Vagina (tissue), 2 donors: ENCODE measurements at regions not wholly inside any gene's neighbourhood (a gene's known extent, or its start where the extent isn't known, plus 50 kb on each side); places are given as distances from the start of the nearest gene placed in this dataset.
A peak's percentile ranks its signal among the peaks of the same experiment; 100 is the strongest.

ENCODE experiments used
- DNase-seq, 2 donors: peaks; one replicate each; pipeline ENCODE4 v3.0.0-alpha.2; 2017; ENCODE audit errors: extremely low spot score in 2 of 2
- H3K27ac ChIP-seq: fragments of 200-600 bp; sonication (generic); one replicate; pipeline ENCODE4 v1.5.1; 2019
- H3K27me3 ChIP-seq: fragments of 200-600 bp; sonication (generic); one replicate; pipeline ENCODE4 v1.5.1; 2019
- H3K36me3 ChIP-seq, 2 donors: fragments of 200-600 bp; sonication (generic); one replicate each; pipeline ENCODE4 v1.5.1; 2017 to 2019
- H3K4me1 ChIP-seq: fragments of 200-600 bp; sonication (generic); one replicate; pipeline ENCODE4 v1.5.1; 2019
- H3K4me3 ChIP-seq, 2 donors: fragments of 200-600 bp; sonication (generic); 1 replicate in 1 of 2; 2 replicates in 1 of 2; pipeline ENCODE4 v1.5.1; 2016 to 2019
- H3K9me3 ChIP-seq: fragments of 200-600 bp; sonication (generic); one replicate; pipeline ENCODE4 v1.5.1; 2019
- CTCF ChIP-seq, 3 experiments: fragments of 450-650 bp in 2 of 3; fragments of 200-600 bp in 1 of 3; sonication (generic) in 1 of 3; IDR thresholded peaks; one replicate each; pipeline ENCODE4 v1.5.1; 2017 to 2019; ENCODE audit warnings: antibody characterized with exemption in 3 of 3, mild to moderate bottlenecking in 2 of 3, moderate library complexity in 2 of 3
- POLR2A ChIP-seq, 2 donors: fragments of 450-650 bp; IDR thresholded peaks; one replicate each; pipeline ENCODE4 v1.6.1; 2017; ENCODE audit warnings: antibody characterized with exemption in 2 of 2, mild to moderate bottlenecking in 2 of 2, moderate library complexity in 2 of 2
- POLR2AphosphoS5 ChIP-seq, 2 donors: sonication (generic); formaldehyde crosslinking; IDR thresholded peaks; one replicate each; pipeline ENCODE4 v1.9.0; 2017; ENCODE audit warnings: antibody characterized with exemption in 2 of 2, mild to moderate bottlenecking in 2 of 2, low read depth in 1 of 2; ENCODE audit not compliant: insufficient read depth in 1 of 2
- intact Hi-C: fragments of 100-400 bp; cut with DNase I; formaldehyde crosslinking; loops from one replicate; pipeline ENCODE4 v1.15.1; 2023

GRCh38 chr2:222769941-222770340 is 90.9 kb upstream of the ACSL3 start:
- Histone ChIP-seq H3K36me3 (no peaks in the 10 kb centered on the region), H3K27ac (no peak overlapping the region), H3K9me3 (no peaks in the 10 kb centered on the region), H3K4me3 (no peak overlapping the region), H3K4me1 (no peaks in the 10 kb centered on the region), H3K27me3 (no peaks in the 10 kb centered on the region)
- DNase-seq: no peak
- intact Hi-C loops: no loop called here
- TF ChIP-seq CTCF (IDR thresholded peaks at IDR 0.05) (no peak), POLR2AphosphoS5 (IDR thresholded peaks at IDR 0.05; ENCODE audit: insufficient read depth in 1 of 2, low read depth in 1 of 2) (no peak), POLR2A (IDR thresholded peaks at IDR 0.05) (no peak)

DNA sequence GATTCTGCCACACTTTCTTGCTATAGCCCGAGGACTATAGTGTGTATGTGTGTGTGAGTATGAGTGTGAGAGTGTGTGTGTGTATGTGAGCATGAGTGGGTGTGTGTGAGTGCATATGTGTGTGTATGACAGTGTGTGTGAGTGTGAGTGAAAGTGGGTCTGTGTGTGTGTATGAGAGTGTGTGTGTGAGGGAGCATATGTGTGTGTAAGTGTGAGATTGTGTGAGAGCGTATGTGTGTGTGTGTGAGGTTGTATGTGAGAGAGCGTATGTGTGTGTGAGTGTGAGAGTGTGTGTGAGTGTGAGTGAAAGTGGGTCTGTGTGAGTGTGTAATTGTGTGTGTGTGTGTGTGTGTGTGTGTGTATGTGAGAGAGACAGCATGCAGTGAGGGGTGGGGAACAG is 89.0 kb upstream of the ACSL3 start:
- H3K27me3 ChIP-seq: no peaks in the 10 kb centered on the region
- H3K4me1 ChIP-seq: no peaks in the 10 kb centered on the region
- peak in 1 of 2 donors; percentile 16 for DNase-seq
- no peaks in the 10 kb centered on the region for H3K9me3 ChIP-seq
- no peak overlapping the region for H3K27ac ChIP-seq
- TF ChIP-seq CTCF (IDR thresholded peaks at IDR 0.05) (no peak), POLR2A (IDR thresholded peaks at IDR 0.05) (no peak)
- H3K36me3 ChIP-seq: no peaks in the 10 kb centered on the region
- intact Hi-C loops: no loop called here
- H3K4me3 ChIP-seq: no peak overlapping the region

- H3K9me3 ChIP-seq: no peaks in the 10 kb centered on the region
- no peak overlapping the region for H3K27ac ChIP-seq
- no peak for TF ChIP-seq POLR2A (IDR thresholded peaks at IDR 0.05)
- TF ChIP-seq CTCF (IDR thresholded peaks at IDR 0.05): no peak
- TF ChIP-seq POLR2AphosphoS5 (IDR thresholded peaks at IDR 0.05; ENCODE audit: insufficient read depth in 1 of 2, low read depth in 1 of 2): no peak
- no peak for DNase-seq
- intact Hi-C loops: no loop called here
- H3K4me1 ChIP-seq: no peaks in the 10 kb centered on the region
- H3K4me3 ChIP-seq: no peak overlapping the region
- no peaks in the 10 kb centered on the region for H3K27me3 ChIP-seq
- H3K36me3 ChIP-seq: no peaks in the 10 kb centered on the region
Observed at GRCh38 chr2:222774941-222775340, 85.9 kb upstream of the ACSL3 start.

DNA sequence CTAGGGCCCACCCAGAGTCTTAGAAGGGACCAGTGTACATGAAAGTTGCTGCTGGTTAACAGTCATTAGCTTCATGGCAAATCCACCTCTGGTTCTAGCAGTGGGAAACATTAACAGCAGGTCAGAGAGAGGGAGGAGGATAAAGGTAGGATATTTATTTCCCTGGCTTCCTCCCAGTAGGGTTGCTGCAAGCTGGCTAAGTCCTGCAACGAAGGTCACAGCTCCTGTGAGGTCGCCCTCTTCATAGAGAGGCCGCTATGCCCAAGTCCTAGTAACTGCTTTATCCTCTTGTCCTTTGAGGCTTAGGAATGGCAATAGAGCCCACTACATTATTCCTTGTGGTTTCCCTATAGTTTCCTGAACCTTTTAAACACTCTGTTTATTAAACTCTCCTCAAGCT is 84.0 kb upstream of the ACSL3 start:
- H3K27me3 ChIP-seq: no peaks in the 10 kb centered on the region
- DNase-seq: no peak
- no peaks in the 10 kb centered on the region for H3K9me3 ChIP-seq
- H3K36me3 ChIP-seq: no peaks in the 10 kb centered on the region
- H3K27ac ChIP-seq: no peak overlapping the region
- H3K4me3 ChIP-seq: no peak overlapping the region
- H3K4me1 ChIP-seq: no peaks in the 10 kb centered on the region
- no peak for TF ChIP-seq POLR2AphosphoS5 (IDR thresholded peaks at IDR 0.05; ENCODE audit: insufficient read depth in 1 of 2, low read depth in 1 of 2)
- TF ChIP-seq CTCF (IDR thresholded peaks at IDR 0.05): no peak
- TF ChIP-seq POLR2A (IDR thresholded peaks at IDR 0.05): no peak
- intact Hi-C loops: no loop called here

DNA sequence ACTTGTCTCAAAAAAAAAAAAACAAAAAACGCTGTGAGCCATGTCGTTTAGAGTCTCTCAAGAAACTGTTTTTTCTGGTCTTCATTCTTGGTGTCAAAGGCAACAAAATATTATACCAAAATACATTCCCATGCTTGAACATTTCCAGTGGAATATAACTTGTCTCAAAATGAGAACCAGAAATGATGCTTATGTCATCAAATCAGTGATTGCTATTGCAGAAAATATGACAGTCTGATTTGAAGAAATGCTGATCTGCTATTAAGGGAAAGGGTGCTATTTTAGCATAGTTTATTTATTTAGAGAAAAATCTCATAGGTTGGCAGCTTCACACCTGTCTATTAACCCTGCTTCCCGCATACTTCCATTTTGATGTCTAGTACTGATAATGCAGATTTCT is 82.4 kb upstream of the ACSL3 start:
- Histone ChIP-seq H3K4me1 (no peaks in the 10 kb centered on the region), H3K9me3 (no peaks in the 10 kb centered on the region), H3K36me3 (no peaks in the 10 kb centered on the region), H3K4me3 (no peak overlapping the region), H3K27me3 (no peaks in the 10 kb centered on the region), H3K27ac (no peak overlapping the region)
- TF ChIP-seq POLR2AphosphoS5 (IDR thresholded peaks at IDR 0.05; ENCODE audit: insufficient read depth in 1 of 2, low read depth in 1 of 2): no peak
- TF ChIP-seq POLR2A (IDR thresholded peaks at IDR 0.05): no peak
- TF ChIP-seq CTCF (IDR thresholded peaks at IDR 0.05): no peak
- intact Hi-C loops: no loop called here
- no peak for DNase-seq
